A673 (cell line): ENCODE measurements at regions not wholly inside any gene's neighbourhood (a gene's known extent, or its start where the extent isn't known, plus 50 kb on each side); places are given as distances from the start of the nearest gene placed in this dataset.

Source experiments
- CTCF ChIP-seq: fragments of 300-800, 200-600 bp; sonication (generic); conservative IDR thresholded peaks from 2 replicates; pipeline ENCODE4 v1.5.1; 2017; ENCODE audit warnings: low read depth, mild to moderate bottlenecking, antibody characterized with exemption, low read length, moderate library complexity, mixed read lengths
- EZH2 ChIP-seq: fragments of 200-600 bp; sonication (generic); IDR thresholded peaks from 2 replicates; pipeline ENCODE4 v1.6.1; 2017; ENCODE audit warnings: borderline replicate concordance, low read depth, mild to moderate bottlenecking, mixed read lengths, antibody characterized with exemption, low read length; ENCODE audit not compliant: poor library complexity, severe bottlenecking

DNA sequence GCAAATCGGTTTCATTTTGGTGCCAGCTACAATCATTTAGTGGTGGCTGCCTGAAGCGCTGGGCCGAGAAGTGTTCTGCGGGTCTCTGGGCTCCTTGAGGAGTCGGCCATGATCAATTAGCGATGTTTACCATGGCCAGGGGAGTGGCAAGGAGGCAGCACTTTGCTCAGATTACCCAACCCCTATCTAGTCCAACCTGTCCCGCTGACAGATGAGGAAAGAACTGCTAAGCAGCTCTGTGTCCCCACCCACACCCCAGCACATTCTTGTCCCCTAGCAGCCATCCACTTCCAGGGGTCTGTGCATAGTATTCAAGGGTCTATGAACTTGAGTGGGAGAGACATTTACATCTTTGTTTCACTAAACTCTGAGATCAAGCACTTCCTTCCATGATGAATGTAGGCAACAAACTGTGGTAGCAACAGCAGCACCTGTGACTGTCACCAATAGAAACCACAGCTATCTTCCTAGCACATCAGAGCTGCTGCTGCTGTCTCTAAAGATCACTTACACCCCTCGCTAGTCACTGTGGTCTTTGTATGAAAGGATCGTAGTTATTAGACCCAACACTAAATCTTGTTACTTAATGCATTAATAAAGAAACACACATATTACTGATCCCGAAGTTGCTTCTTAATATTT is 331.6 kb downstream of the BCOR start:
- TF ChIP-seq CTCF = no peak
- no peak for TF ChIP-seq EZH2
